ENCODE measurements at regions not wholly inside any gene's neighbourhood (a gene's known extent, or its start where the extent isn't known, plus 50 kb on each side); places are given as distances from the start of the nearest gene placed in this dataset.

DNA sequence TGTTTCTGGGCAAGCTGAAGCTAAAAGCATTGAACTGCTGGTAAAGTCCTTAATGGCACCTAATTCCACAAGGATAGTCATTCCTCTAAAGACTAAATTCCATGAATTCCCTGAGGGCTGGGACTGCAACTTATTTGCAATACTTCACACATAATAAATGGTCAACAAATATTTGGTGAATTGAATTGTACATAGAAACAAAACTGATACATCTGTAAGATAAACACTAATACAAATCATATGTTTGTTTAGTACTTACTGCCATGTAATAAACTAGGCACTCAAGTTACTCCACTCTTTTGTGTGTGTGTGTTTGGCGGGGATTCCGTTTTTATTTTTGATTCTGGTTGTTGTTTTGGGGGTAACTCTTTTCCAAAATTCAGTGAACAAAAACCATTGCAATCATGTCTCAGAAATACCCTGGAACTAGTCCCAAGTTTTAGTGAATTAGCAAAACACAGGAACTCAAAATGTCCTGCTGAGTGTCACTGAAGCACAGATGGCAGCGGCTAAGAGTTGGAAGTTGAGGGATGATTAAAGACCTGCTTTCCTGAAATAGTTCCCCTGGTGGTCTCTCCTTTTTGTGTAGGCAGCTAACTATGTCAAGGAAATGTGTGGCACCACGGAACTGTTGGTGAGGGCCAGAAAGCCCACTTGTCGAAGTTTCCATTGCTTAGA lies 74.8 kb upstream of the SNRPB2 start:
- TF ChIP-seq, protein P1, sequence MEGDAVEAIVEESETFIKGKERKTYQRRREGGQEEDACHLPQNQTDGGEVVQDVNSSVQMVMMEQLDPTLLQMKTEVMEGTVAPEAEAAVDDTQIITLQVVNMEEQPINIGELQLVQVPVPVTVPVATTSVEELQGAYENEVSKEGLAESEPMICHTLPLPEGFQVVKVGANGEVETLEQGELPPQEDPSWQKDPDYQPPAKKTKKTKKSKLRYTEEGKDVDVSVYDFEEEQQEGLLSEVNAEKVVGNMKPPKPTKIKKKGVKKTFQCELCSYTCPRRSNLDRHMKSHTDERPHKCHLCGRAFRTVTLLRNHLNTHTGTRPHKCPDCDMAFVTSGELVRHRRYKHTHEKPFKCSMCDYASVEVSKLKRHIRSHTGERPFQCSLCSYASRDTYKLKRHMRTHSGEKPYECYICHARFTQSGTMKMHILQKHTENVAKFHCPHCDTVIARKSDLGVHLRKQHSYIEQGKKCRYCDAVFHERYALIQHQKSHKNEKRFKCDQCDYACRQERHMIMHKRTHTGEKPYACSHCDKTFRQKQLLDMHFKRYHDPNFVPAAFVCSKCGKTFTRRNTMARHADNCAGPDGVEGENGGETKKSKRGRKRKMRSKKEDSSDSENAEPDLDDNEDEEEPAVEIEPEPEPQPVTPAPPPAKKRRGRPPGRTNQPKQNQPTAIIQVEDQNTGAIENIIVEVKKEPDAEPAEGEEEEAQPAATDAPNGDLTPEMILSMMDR (IDR thresholded peaks at IDR 0.05) = no peak
- peaks cover 0 to 4% (median 0%) of the 10 kb centered on the region in 4 donors for H3K27me3 ChIP-seq
- H3K36me3 ChIP-seq = no peaks in the 10 kb centered on the region
- FAIRE-seq = no peak
- 40 to 46% methylated on average over 5 of the region's 5 CpGs for WGBS, 2 donors
- no peak overlapping the region for H3K4me3 ChIP-seq
- no peak overlapping the region for H3K27ac ChIP-seq
- H3K4me1 ChIP-seq = no peaks in the 10 kb centered on the region
- DNase-seq = no peak
- ATAC-seq = peak in 1 of 4 donors; percentile 26
- intact Hi-C loops (cut with DNase I) = no loop called here
- no peaks in the 10 kb centered on the region for H3K9me3 ChIP-seq

DNA sequence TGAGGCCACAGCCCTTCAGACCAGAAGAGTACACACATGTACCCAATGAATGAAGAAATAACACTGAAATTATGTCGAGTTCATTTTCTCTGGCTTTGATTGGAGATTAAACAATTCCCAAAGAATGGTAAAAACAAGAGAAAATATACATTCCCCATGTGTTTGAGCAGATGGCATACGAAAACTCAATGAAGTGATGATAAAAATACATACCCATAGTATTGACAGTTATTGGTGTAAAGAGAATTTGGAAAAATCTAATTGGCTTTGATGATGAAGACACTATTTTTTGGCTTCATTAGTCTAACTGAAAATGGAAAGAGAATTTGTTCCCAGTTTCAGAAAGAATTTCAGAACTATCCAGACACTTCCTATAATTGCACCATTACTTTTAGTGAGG lies 76.6 kb upstream of the SNRPB2 start:
- 65 to 86% methylated on average over 2 of the region's 2 CpGs for WGBS, 2 donors
- no peak overlapping the region for H3K4me3 ChIP-seq
- no peak for DNase-seq
- ATAC-seq = no peak
- TF ChIP-seq, protein P1 (IDR thresholded peaks at IDR 0.05) = no peak
- FAIRE-seq = no peak
- no peak overlapping the region for H3K27ac ChIP-seq
- no peaks in the 10 kb centered on the region for H3K36me3 ChIP-seq
- intact Hi-C loops (cut with DNase I) = no loop called here
- no peaks in the 10 kb centered on the region for H3K9me3 ChIP-seq
- H3K4me1 ChIP-seq = no peaks in the 10 kb centered on the region
- H3K27me3 ChIP-seq = no peaks in the 10 kb centered on the region

DNA sequence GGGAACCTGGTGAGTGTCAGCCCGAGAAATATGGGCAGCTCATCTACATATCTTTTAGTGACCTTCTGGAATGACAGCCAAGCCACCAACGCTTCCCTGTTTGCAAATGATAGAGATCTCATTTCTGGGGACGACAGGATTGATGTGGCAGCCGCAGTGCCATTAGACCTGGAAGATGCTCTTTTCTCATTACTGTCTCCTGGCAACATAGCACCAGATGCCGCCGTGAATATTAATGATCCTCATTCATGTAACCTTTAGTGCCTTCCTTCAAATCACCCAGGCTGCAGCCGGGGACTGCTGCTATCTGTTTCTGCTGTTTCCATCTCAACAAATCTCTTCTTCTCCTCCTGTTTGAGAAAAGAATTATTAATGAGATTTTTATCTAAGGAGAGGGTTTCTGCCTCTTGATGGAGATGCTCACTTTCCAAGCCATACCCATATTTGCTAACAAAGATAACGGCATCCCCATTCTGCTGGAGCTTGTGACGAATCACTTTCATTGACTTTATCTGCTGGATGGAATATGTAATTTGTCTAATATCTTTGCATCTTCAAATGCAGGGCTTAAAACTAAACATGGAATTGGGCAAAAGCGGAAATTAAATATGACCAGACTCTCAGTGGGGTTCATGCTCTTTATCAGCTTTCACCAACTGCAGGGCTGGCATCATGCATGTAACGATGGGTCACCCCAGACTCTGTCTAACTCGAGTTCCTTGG lies 74.8 kb upstream of the KIF16B start:
- FAIRE-seq (no peak), DNase-seq (no peak), ATAC-seq (no peak)
- TF ChIP-seq, protein P1 (IDR thresholded peaks at IDR 0.05) = no peak
- H3K36me3 ChIP-seq = no peaks in the 10 kb centered on the region
- 45 to 51% methylated on average over 12 of the region's 12 CpGs for WGBS, 2 donors
- no peaks in the 10 kb centered on the region for H3K27me3 ChIP-seq
- H3K9me3 ChIP-seq = no peaks in the 10 kb centered on the region
- intact Hi-C loops (cut with DNase I) = no loop called here
- no peak overlapping the region for H3K4me3 ChIP-seq
- H3K4me1 ChIP-seq = no peaks in the 10 kb centered on the region
- no peak overlapping the region for H3K27ac ChIP-seq

DNA sequence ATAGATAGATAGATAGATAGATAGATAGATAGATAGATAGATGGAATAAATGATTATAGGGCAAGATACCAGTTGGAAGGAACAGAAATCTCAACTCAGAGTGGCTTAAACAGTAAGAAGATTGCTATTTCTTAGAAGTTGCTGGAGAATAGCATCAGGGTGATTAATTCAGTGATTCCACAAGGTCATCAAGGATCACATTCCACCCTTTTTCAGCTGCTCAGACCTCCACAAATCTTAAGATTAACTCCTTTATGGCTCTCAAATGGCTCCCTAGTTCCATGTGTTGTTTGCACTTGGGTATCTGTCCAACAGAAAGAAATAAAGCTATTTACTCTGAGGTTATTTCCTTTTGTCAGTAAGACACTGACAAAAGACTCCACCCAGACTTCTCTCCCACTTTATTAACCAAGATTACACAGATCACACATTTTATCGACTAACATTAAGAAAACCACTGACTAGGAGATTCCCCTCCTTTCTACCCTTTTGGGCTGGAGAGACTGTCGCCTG lies 68.3 kb upstream of the KIF16B start:
- H3K9me3 ChIP-seq = no peaks in the 10 kb centered on the region
- H3K4me1 ChIP-seq = no peaks in the 10 kb centered on the region
- no peaks in the 10 kb centered on the region for H3K36me3 ChIP-seq
- no peaks in the 10 kb centered on the region for H3K27me3 ChIP-seq
- DNase-seq (no peak), FAIRE-seq (no peak), ATAC-seq (no peak)
- intact Hi-C loops (cut with DNase I) = no loop called here
- no peak overlapping the region for H3K27ac ChIP-seq
- TF ChIP-seq, protein P1 (IDR thresholded peaks at IDR 0.05) = no peak
- 70 to 78% methylated on average over 2 of the region's 2 CpGs for whole genome bisulfite sequencing, 2 donors
- no peak overlapping the region for H3K4me3 ChIP-seq

Measured in pancreas (tissue), 10 donors.